ENCODE measurements at regions not wholly inside any gene's neighbourhood (a gene's known extent, or its start where the extent isn't known, plus 50 kb on each side); places are given as distances from the start of the nearest gene placed in this dataset.
A peak's percentile ranks its signal among the peaks of the same experiment; 100 is the strongest.

DNA sequence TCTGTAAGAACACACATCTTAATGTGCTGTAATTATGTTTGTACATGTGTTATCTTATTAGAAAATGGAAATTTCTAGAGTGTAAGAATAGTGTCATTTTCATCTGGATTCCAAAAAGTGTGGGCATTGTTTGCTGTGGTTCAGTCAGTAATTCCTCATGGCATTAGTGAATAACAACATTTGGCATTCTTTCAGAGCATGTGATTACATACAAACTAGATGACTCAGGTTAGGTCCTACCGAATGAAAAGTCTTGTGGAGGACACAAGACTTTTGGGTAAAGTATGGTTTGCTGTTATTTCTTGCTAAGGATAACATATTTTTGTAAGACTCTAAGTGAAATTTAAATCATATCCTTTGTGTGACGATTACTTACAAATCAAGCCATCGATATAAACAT lies 593.1 kb upstream of the NRXN1 start:
- peak; percentile 71 for DNase-seq
- Mint-ChIP-seq H3K4me1 (ENCODE audit: low read depth) (peaks cover 34% of the 10 kb centered on the region), H3K9me3 (peaks cover 20% of the 10 kb centered on the region), H3K36me3 (ENCODE audit: low read depth) (peaks cover 10% of the 10 kb centered on the region), H3K27ac (peak overlapping the region; percentile 32; the same call in 1 of the 2 replicates), H3K4me3 (0 out of 2 replicates have a peak overlapping the region, but pooled peaks have one; percentile 15), H3K27me3 (ENCODE audit: insufficient read depth) (no peaks in the 10 kb centered on the region; the same call in 1 of the 2 replicates)
- no peak for TF ChIP-seq CTCF (IDR thresholded peaks at IDR 0.05)

GRCh38 chr2:51620796-51621195 lies 588.9 kb upstream of the NRXN1 start:
- H3K36me3 Mint-ChIP-seq (ENCODE audit: low read depth): peaks cover 15% of the 10 kb centered on the region
- peaks cover 34% of the 10 kb centered on the region for H3K9me3 Mint-ChIP-seq
- TF ChIP-seq CTCF (IDR thresholded peaks at IDR 0.05): no peak
- DNase-seq: peak; percentile 0
- H3K27me3 Mint-ChIP-seq (ENCODE audit: insufficient read depth): no peaks in the 10 kb centered on the region; the same call in 1 of the 2 replicates
- H3K27ac Mint-ChIP-seq: no peak overlapping the region
- no peak overlapping the region for H3K4me3 Mint-ChIP-seq
- peaks cover 45% of the 10 kb centered on the region for H3K4me1 Mint-ChIP-seq (ENCODE audit: low read depth)

DNA sequence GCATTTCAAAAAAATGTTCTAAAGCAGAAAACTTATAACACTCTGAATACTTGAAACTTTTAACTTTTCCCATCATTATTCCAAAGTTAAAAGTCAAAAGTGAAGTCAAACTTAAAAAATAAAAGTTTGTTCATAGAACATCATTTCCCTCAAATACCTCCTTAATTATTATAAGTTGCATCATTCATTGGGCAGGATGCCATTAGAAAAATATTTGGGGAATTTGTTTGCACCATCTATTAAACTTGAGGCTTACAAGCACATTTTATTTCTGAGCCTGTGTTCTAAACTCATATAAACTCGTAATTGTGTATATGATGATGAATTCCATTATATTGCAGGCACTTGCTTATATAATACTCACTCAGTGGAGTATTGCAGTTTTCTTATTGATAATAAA lies 588.0 kb upstream of the NRXN1 start:
- H3K4me1 Mint-ChIP-seq (ENCODE audit: low read depth): peaks cover 43% of the 10 kb centered on the region

GRCh38 chr2:51612387-51612786 lies 580.5 kb upstream of the NRXN1 start:
- H3K4me1 Mint-ChIP-seq (ENCODE audit: low read depth): peaks cover 7% of the 10 kb centered on the region
- H3K9me3 Mint-ChIP-seq: peaks cover 33% of the 10 kb centered on the region
- peaks cover 19% of the 10 kb centered on the region for H3K36me3 Mint-ChIP-seq (ENCODE audit: low read depth)
- TF ChIP-seq CTCF (IDR thresholded peaks at IDR 0.05): no peak
- H3K27me3 Mint-ChIP-seq (ENCODE audit: insufficient read depth): no peaks in the 10 kb centered on the region
- no peak overlapping the region for H3K27ac Mint-ChIP-seq
- H3K4me3 Mint-ChIP-seq: no peak overlapping the region
- DNase-seq: no peak

More for the DNA sequence above, 588.0 kb upstream of the NRXN1 start:
- H3K9me3 Mint-ChIP-seq: peaks cover 42% of the 10 kb centered on the region
- DNase-seq: peak; percentile 1
- no peak for TF ChIP-seq CTCF (IDR thresholded peaks at IDR 0.05)
- H3K4me3 Mint-ChIP-seq: peak overlapping the region; percentile 47; the same call in 1 of the 2 replicates
- H3K27ac Mint-ChIP-seq: peak overlapping the region; percentile 33; the same call in 1 of the 2 replicates
- H3K27me3 Mint-ChIP-seq (ENCODE audit: insufficient read depth): no peaks in the 10 kb centered on the region; the same call in 1 of the 2 replicates
- H3K36me3 Mint-ChIP-seq (ENCODE audit: low read depth): peaks cover 20% of the 10 kb centered on the region

DNA sequence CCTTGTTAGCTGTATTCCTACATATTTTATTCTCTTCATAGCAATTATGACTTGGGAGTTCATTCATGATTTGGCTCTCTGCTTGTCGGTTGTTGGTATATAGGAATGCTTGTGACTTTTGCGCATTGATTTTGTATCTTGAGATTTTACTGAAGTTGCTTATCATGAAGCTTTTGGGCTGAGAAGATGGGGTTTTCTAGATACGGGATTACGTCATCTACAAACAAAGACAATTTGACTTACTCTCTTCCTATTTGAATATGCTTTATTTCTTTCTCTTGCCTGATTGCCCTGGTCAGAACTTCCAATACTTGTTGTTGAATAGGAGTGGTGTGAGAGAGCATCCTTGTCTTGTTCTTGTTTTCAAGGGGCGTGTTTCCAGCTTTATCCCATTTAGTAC lies 569.8 kb upstream of the NRXN1 start:
- Mint-ChIP-seq H3K27me3 (ENCODE audit: insufficient read depth) (no peaks in the 10 kb centered on the region), H3K4me1 (ENCODE audit: low read depth) (peaks cover 22% of the 10 kb centered on the region), H3K36me3 (ENCODE audit: low read depth) (peaks cover 6% of the 10 kb centered on the region; the same call in 1 of the 2 replicates), H3K27ac (no peak overlapping the region), H3K9me3 (peaks cover 16% of the 10 kb centered on the region), H3K4me3 (no peak overlapping the region)
- DNase-seq: no peak
- no peak for TF ChIP-seq CTCF (IDR thresholded peaks at IDR 0.05)

Measured in HFFc6 (cell line).